ENCODE measurements at regions not wholly inside any gene's neighbourhood (a gene's known extent, or its start where the extent isn't known, plus 50 kb on each side); places are given as distances from the start of the nearest gene placed in this dataset.

- Histone ChIP-seq H3K4me1 (ENCODE audit: low read depth, poor library complexity, severe bottlenecking) (no peaks in the 10 kb centered on the region), H3K4me2 (no peak overlapping the region)
- TF ChIP-seq CTCF (conservative IDR thresholded peaks at IDR 0.05; ENCODE audit: low read depth, low read length) = no peak
Observed at GRCh38 chr16:76818606-76819181, 372.3 kb upstream of the MON1B start.

GRCh38 chr16:76819226-76819916 lies 371.6 kb upstream of the MON1B start:
- Histone ChIP-seq H3K27ac (no peak overlapping the region), H3K27me3 (ENCODE audit: insufficient read depth, low read depth) (no peaks in the 10 kb centered on the region), H3K79me2 (ENCODE audit: insufficient read depth, low read depth) (no peaks in the 10 kb centered on the region), H4K20me1 (ENCODE audit: insufficient read depth) (no peaks in the 10 kb centered on the region), H2AFZ (ENCODE audit: low read depth) (no peak overlapping the region), H3K4me2 (no peak overlapping the region), H3K4me3 (IDR thresholded peaks at IDR 0.05; ENCODE audit: insufficient read depth, low read depth, low read length) (no peak overlapping the region), H3K36me3 (ENCODE audit: insufficient read depth) (no peaks in the 10 kb centered on the region), H3K4me1 (ENCODE audit: low read depth, poor library complexity, severe bottlenecking) (no peaks in the 10 kb centered on the region), H3K9ac (no peak overlapping the region)
- no peak for TF ChIP-seq CTCF (conservative IDR thresholded peaks at IDR 0.05; ENCODE audit: low read depth, low read length)

More at GRCh38 chr16:76818606-76819181, 372.3 kb upstream of the MON1B start:
- no peaks in the 10 kb centered on the region for H3K36me3 ChIP-seq (ENCODE audit: insufficient read depth)
- H4K20me1 ChIP-seq (ENCODE audit: insufficient read depth) = no peaks in the 10 kb centered on the region
- no peak overlapping the region for H3K27ac ChIP-seq
- H3K9ac ChIP-seq = no peak overlapping the region
- H3K27me3 ChIP-seq (ENCODE audit: insufficient read depth, low read depth) = no peaks in the 10 kb centered on the region
- no peaks in the 10 kb centered on the region for H3K79me2 ChIP-seq (ENCODE audit: insufficient read depth, low read depth)
- no peak overlapping the region for H2AFZ ChIP-seq (ENCODE audit: low read depth)
- no peak overlapping the region for H3K4me3 ChIP-seq (IDR thresholded peaks at IDR 0.05; ENCODE audit: insufficient read depth, low read depth, low read length)

GRCh38 chr16:76824221-76824620 lies 366.8 kb upstream of the MON1B start:
- Histone ChIP-seq H4K20me1 (ENCODE audit: insufficient read depth) (no peaks in the 10 kb centered on the region), H3K27me3 (ENCODE audit: insufficient read depth, low read depth) (no peaks in the 10 kb centered on the region), H3K4me1 (ENCODE audit: low read depth, poor library complexity, severe bottlenecking) (no peaks in the 10 kb centered on the region), H3K9ac (no peak overlapping the region), H3K27ac (no peak overlapping the region), H2AFZ (ENCODE audit: low read depth) (no peak overlapping the region), H3K4me2 (no peak overlapping the region), H3K4me3 (IDR thresholded peaks at IDR 0.05; ENCODE audit: insufficient read depth, low read depth, low read length) (no peak overlapping the region), H3K79me2 (ENCODE audit: insufficient read depth, low read depth) (no peaks in the 10 kb centered on the region), H3K36me3 (ENCODE audit: insufficient read depth) (no peaks in the 10 kb centered on the region)
- no peak for TF ChIP-seq CTCF (conservative IDR thresholded peaks at IDR 0.05; ENCODE audit: low read depth, low read length)

GRCh38 chr16:76824791-76825190 lies 366.2 kb upstream of the MON1B start:
- Histone ChIP-seq H3K4me3 (IDR thresholded peaks at IDR 0.05; ENCODE audit: insufficient read depth, low read depth, low read length) (no peak overlapping the region), H3K4me2 (no peak overlapping the region), H3K9ac (no peak overlapping the region), H2AFZ (ENCODE audit: low read depth) (no peak overlapping the region), H4K20me1 (ENCODE audit: insufficient read depth) (no peaks in the 10 kb centered on the region), H3K27me3 (ENCODE audit: insufficient read depth, low read depth) (no peaks in the 10 kb centered on the region), H3K4me1 (ENCODE audit: low read depth, poor library complexity, severe bottlenecking) (no peaks in the 10 kb centered on the region), H3K79me2 (ENCODE audit: insufficient read depth, low read depth) (no peaks in the 10 kb centered on the region), H3K36me3 (ENCODE audit: insufficient read depth) (no peaks in the 10 kb centered on the region), H3K27ac (no peak overlapping the region)
- no peak for TF ChIP-seq CTCF (conservative IDR thresholded peaks at IDR 0.05; ENCODE audit: low read depth, low read length)

Data from KMS-11 (cell line).